ENCODE measurements at regions not wholly inside any gene's neighbourhood (a gene's known extent, or its start where the extent isn't known, plus 50 kb on each side); places are given as distances from the start of the nearest gene placed in this dataset.

- no peaks in the 10 kb centered on the region for H3K27me3 Mint-ChIP-seq (ENCODE audit: low read depth in 2 of 2)
- DNase-seq: no peak
- intact Hi-C loops (cut with micrococcal nuclease): no loop called here
- no peak overlapping the region for H3K4me3 ChIP-seq (ENCODE audit: low read length)
- peaks cover 0 to 2% of the 10 kb centered on the region in 2 donors for H3K9me3 Mint-ChIP-seq
- ATAC-seq: no peak
- no peaks in the 10 kb centered on the region for H3K4me1 Mint-ChIP-seq
- H3K27ac ChIP-seq (ENCODE audit: low read length): no peak overlapping the region
- no peaks in the 10 kb centered on the region for H3K4me1 ChIP-seq (ENCODE audit: control insufficient read depth, insufficient read depth, low read length)
- no peaks in the 10 kb centered on the region for H3K9me3 ChIP-seq (ENCODE audit: control insufficient read depth, insufficient read depth, low read length)
- no peak overlapping the region for H3K27ac Mint-ChIP-seq
- H3K27me3 ChIP-seq (ENCODE audit: control insufficient read depth, insufficient read depth, low read length): no peaks in the 10 kb centered on the region
- no peaks in the 10 kb centered on the region for H3K36me3 Mint-ChIP-seq
- H3K4me3 Mint-ChIP-seq: no peak overlapping the region
- 91% methylated on average over 6 of the region's 7 CpGs for WGBS (ENCODE audit: insufficient coverage)
- TF ChIP-seq, protein P1, sequence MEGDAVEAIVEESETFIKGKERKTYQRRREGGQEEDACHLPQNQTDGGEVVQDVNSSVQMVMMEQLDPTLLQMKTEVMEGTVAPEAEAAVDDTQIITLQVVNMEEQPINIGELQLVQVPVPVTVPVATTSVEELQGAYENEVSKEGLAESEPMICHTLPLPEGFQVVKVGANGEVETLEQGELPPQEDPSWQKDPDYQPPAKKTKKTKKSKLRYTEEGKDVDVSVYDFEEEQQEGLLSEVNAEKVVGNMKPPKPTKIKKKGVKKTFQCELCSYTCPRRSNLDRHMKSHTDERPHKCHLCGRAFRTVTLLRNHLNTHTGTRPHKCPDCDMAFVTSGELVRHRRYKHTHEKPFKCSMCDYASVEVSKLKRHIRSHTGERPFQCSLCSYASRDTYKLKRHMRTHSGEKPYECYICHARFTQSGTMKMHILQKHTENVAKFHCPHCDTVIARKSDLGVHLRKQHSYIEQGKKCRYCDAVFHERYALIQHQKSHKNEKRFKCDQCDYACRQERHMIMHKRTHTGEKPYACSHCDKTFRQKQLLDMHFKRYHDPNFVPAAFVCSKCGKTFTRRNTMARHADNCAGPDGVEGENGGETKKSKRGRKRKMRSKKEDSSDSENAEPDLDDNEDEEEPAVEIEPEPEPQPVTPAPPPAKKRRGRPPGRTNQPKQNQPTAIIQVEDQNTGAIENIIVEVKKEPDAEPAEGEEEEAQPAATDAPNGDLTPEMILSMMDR (IDR thresholded peaks at IDR 0.05): no peak
- no peaks in the 10 kb centered on the region for H3K36me3 ChIP-seq (ENCODE audit: control insufficient read depth, insufficient read depth, low read length)
Observed at GRCh38 chr2:83961512-83961911, 497.6 kb downstream of the SUCLG1 start.

- no peak for ATAC-seq
- WGBS (ENCODE audit: insufficient coverage): 84% methylated on average over 1 of the region's 1 CpG
- no peaks in the 10 kb centered on the region for H3K4me1 Mint-ChIP-seq
Observed at GRCh38 chr2:83960371-83960770, 498.7 kb downstream of the SUCLG1 start.

DNA sequence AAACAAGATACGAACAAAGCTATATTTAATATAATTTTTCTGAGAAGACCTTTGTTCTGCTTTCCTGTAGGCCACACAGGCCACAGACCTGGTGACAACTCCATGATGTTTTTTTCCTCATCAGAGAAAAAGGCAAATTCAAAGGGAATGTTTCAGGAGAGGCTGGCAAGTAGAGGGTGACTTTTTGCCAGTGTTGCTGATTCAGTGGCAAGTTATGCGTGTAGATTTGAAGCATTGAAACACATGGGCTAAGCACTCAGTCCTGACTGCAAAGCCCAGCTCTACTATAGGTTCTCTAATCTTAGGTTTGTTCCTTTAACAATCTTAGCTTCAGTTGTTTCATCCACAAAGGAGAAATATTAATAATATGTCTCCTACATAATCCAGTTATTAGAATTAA, 499.8 kb downstream of the SUCLG1 start:
- H3K4me3 Mint-ChIP-seq: no peak overlapping the region
- no peaks in the 10 kb centered on the region for H3K36me3 ChIP-seq (ENCODE audit: control insufficient read depth, insufficient read depth, low read length)
- intact Hi-C loops (cut with micrococcal nuclease): no loop called here
- TF ChIP-seq, protein P1 (IDR thresholded peaks at IDR 0.05): no peak
- H3K9me3 ChIP-seq (ENCODE audit: control insufficient read depth, insufficient read depth, low read length): no peaks in the 10 kb centered on the region
- no peaks in the 10 kb centered on the region for H3K36me3 Mint-ChIP-seq
- H3K27me3 ChIP-seq (ENCODE audit: control insufficient read depth, insufficient read depth, low read length): no peaks in the 10 kb centered on the region
- 100% methylated on average over 1 of the region's 2 CpGs for WGBS (ENCODE audit: insufficient coverage)
- DNase-seq: no peak
- no peaks in the 10 kb centered on the region for H3K4me1 ChIP-seq (ENCODE audit: control insufficient read depth, insufficient read depth, low read length)
- no peak overlapping the region for H3K4me3 ChIP-seq (ENCODE audit: low read length)
- H3K27ac ChIP-seq (ENCODE audit: low read length): no peak overlapping the region
- no peaks in the 10 kb centered on the region for H3K4me1 Mint-ChIP-seq
- H3K27me3 Mint-ChIP-seq (ENCODE audit: low read depth in 2 of 2): no peaks in the 10 kb centered on the region
- peaks cover 0 to 5% of the 10 kb centered on the region in 2 donors for H3K9me3 Mint-ChIP-seq
- no peak overlapping the region for H3K27ac Mint-ChIP-seq
- ATAC-seq: no peak

More at GRCh38 chr2:83960371-83960770, 498.7 kb downstream of the SUCLG1 start:
- Histone ChIP-seq H3K9me3 (ENCODE audit: control insufficient read depth, insufficient read depth, low read length) (no peaks in the 10 kb centered on the region), H3K4me1 (ENCODE audit: control insufficient read depth, insufficient read depth, low read length) (no peaks in the 10 kb centered on the region), H3K27me3 (ENCODE audit: control insufficient read depth, insufficient read depth, low read length) (no peaks in the 10 kb centered on the region), H3K4me3 (ENCODE audit: low read length) (no peak overlapping the region), H3K27ac (ENCODE audit: low read length) (no peak overlapping the region), H3K36me3 (ENCODE audit: control insufficient read depth, insufficient read depth, low read length) (no peaks in the 10 kb centered on the region)
- TF ChIP-seq, protein P1 (IDR thresholded peaks at IDR 0.05): no peak
- intact Hi-C loops (cut with micrococcal nuclease): no loop called here
- no peak for DNase-seq
- H3K27ac Mint-ChIP-seq: no peak overlapping the region
- peaks cover 0 to 5% of the 10 kb centered on the region in 2 donors for H3K9me3 Mint-ChIP-seq
- no peaks in the 10 kb centered on the region for H3K36me3 Mint-ChIP-seq
- H3K27me3 Mint-ChIP-seq (ENCODE audit: low read depth in 2 of 2): no peaks in the 10 kb centered on the region
- H3K4me3 Mint-ChIP-seq: no peak overlapping the region

GRCh38 chr2:83956991-83957390, 502.1 kb downstream of the SUCLG1 start:
- Histone ChIP-seq H3K27me3 (ENCODE audit: control insufficient read depth, insufficient read depth, low read length) (no peaks in the 10 kb centered on the region), H3K4me1 (ENCODE audit: control insufficient read depth, insufficient read depth, low read length) (no peaks in the 10 kb centered on the region), H3K9me3 (ENCODE audit: control insufficient read depth, insufficient read depth, low read length) (no peaks in the 10 kb centered on the region), H3K36me3 (ENCODE audit: control insufficient read depth, insufficient read depth, low read length) (no peaks in the 10 kb centered on the region), H3K27ac (ENCODE audit: low read length) (no peak overlapping the region), H3K4me3 (ENCODE audit: low read length) (no peak overlapping the region)
- DNase-seq (no peak), ATAC-seq (no peak)
- intact Hi-C loops (cut with micrococcal nuclease): no loop called here
- WGBS (ENCODE audit: insufficient coverage): 87% methylated on average over 4 of the region's 4 CpGs
- H3K27me3 Mint-ChIP-seq (ENCODE audit: low read depth in 2 of 2): no peaks in the 10 kb centered on the region
- no peak overlapping the region for H3K27ac Mint-ChIP-seq
- no peaks in the 10 kb centered on the region for H3K36me3 Mint-ChIP-seq
- TF ChIP-seq, protein P1 (IDR thresholded peaks at IDR 0.05): no peak
- no peaks in the 10 kb centered on the region for H3K4me1 Mint-ChIP-seq
- H3K4me3 Mint-ChIP-seq: no peak overlapping the region
- peaks cover 0 to 3% of the 10 kb centered on the region in 2 donors for H3K9me3 Mint-ChIP-seq

All from natural killer cell (primary cell).